WTC11 (cell line): ENCODE measurements at regions not wholly inside any gene's neighbourhood (a gene's known extent, or its start where the extent isn't known, plus 50 kb on each side); places are given as distances from the start of the nearest gene placed in this dataset.

ENCODE experiments used
- ATAC-seq: fragments of 200-7000 bp; cut with Tn5 transposase; 2 replicates; pipeline ENCODE4 v1.10.0; 2021; ENCODE audit warnings: mild to moderate bottlenecking, moderate library complexity
- CTCF ChIA-PET: fragments of 300-600 bp; sonication (Branson Sonifier 250); formaldehyde crosslinking; loops from one replicate; lab custom pipeline; 2021; ENCODE audit warnings: antibody characterized with exemption; lab: Charles Lee
- POLR2A ChIA-PET: fragments of 350-600 bp; sonication (Branson Sonifier 250); formaldehyde crosslinking; loops from one replicate; lab custom pipeline; 2021; ENCODE audit warnings: antibody characterized with exemption; lab: Charles Lee
- DNase-seq: peaks from one replicate; pipeline ENCODE4 v3.0.0; 2021; ENCODE audit warnings: low spot score
- H3K27ac Mint-ChIP-seq: 2 replicates; pipeline ENCODE4 v1.8.0; 2021; ENCODE audit warnings: mixed read lengths
- H3K27me3 Mint-ChIP-seq: 2 replicates; pipeline ENCODE4 v1.8.0; 2021; ENCODE audit warnings: low read depth, mild to moderate bottlenecking, moderate library complexity, mixed read lengths
- H3K36me3 Mint-ChIP-seq: 2 replicates; pipeline ENCODE4 v1.8.0; 2021; ENCODE audit warnings: mixed read lengths
- H3K4me1 Mint-ChIP-seq: 2 replicates; pipeline ENCODE4 v1.8.0; 2022; ENCODE audit warnings: mixed read lengths
- H3K4me3 Mint-ChIP-seq: 2 replicates; pipeline ENCODE4 v1.8.0; 2021; ENCODE audit warnings: mild to moderate bottlenecking, moderate library complexity, mixed read lengths
- H3K9me3 Mint-ChIP-seq: 2 replicates; pipeline ENCODE4 v1.8.0; 2021; ENCODE audit warnings: mixed read lengths
- ATF1 ChIP-seq: sonication (generic); formaldehyde crosslinking; IDR thresholded peaks from 2 replicates; pipeline ENCODE4 v1.8.1; 2023; ENCODE audit warnings: mild to moderate bottlenecking, moderate library complexity, missing genetic modification reagents
- E2F5 ChIP-seq: sonication (generic); formaldehyde crosslinking; IDR thresholded peaks from 2 replicates; pipeline ENCODE4 v1.8.1; 2022; ENCODE audit warnings: mild to moderate bottlenecking, moderate library complexity, missing genetic modification reagents
- EMX1 ChIP-seq: fragments of 250-450 bp; sonication (Bioruptor Pico); IDR thresholded peaks from 2 replicates; pipeline ENCODE4 v1.8.0; 2021; ENCODE audit warnings: mild to moderate bottlenecking
- ESRRA ChIP-seq: sonication (generic); formaldehyde crosslinking; IDR thresholded peaks from 2 replicates; pipeline ENCODE4 v1.8.1; 2022; ENCODE audit warnings: mild to moderate bottlenecking, missing genetic modification reagents, borderline replicate concordance
- FOXP1 ChIP-seq: sonication (generic); formaldehyde crosslinking; IDR thresholded peaks from 2 replicates; pipeline ENCODE4 v1.8.0; 2022; ENCODE audit warnings: missing genetic modification reagents, mild to moderate bottlenecking, moderate library complexity, borderline replicate concordance
- GABPB1 ChIP-seq: sonication (generic); formaldehyde crosslinking; IDR thresholded peaks from 2 replicates; pipeline ENCODE4 v1.8.1; 2023; ENCODE audit warnings: mild to moderate bottlenecking, missing genetic modification reagents
- JUN ChIP-seq: sonication (generic); formaldehyde crosslinking; IDR thresholded peaks from 2 replicates; pipeline ENCODE4 v1.8.0; 2023; ENCODE audit warnings: mild to moderate bottlenecking, missing genetic modification reagents
- KAT7 ChIP-seq: sonication (generic); formaldehyde crosslinking; IDR thresholded peaks from 2 replicates; pipeline ENCODE4 v1.8.1; 2023; ENCODE audit warnings: missing genetic modification reagents, mild to moderate bottlenecking, borderline replicate concordance
- PRRX2 ChIP-seq: fragments of 250-450 bp; sonication (Bioruptor Pico); IDR thresholded peaks from 2 replicates; pipeline ENCODE4 v1.8.0; 2021; ENCODE audit warnings: mild to moderate bottlenecking
- ZNF121 ChIP-seq: sonication (generic); formaldehyde crosslinking; IDR thresholded peaks from 2 replicates; pipeline ENCODE4 v1.8.0; 2023; ENCODE audit warnings: missing genetic modification reagents
- ZNF232 ChIP-seq: sonication (generic); formaldehyde crosslinking; IDR thresholded peaks from 2 replicates; pipeline ENCODE4 v1.8.0; 2022; ENCODE audit warnings: mild to moderate bottlenecking, missing genetic modification reagents
- ZNF396 ChIP-seq: fragments of 250-450 bp; sonication (Bioruptor Pico); IDR thresholded peaks from 2 replicates; pipeline ENCODE4 v1.8.0; 2021; ENCODE audit warnings: mild to moderate bottlenecking, moderate library complexity, borderline replicate concordance
- ZNF416 ChIP-seq: fragments of 250-450 bp; sonication (Bioruptor Pico); IDR thresholded peaks from 2 replicates; pipeline ENCODE4 v1.9.0; 2021; ENCODE audit warnings: mild to moderate bottlenecking, inconsistent platforms
- TF ChIP-seq, protein P1 (sequence below): fragments of 250-450 bp; sonication (Bioruptor Pico); IDR thresholded peaks from 2 replicates; pipeline ENCODE4 v1.9.0; 2021; ENCODE audit warnings: moderate library complexity, mild to moderate bottlenecking, inconsistent platforms, borderline replicate concordance
- TF ChIP-seq, protein P2 (sequence below): sonication (generic); formaldehyde crosslinking; IDR thresholded peaks from 2 replicates; pipeline ENCODE4 v1.8.1; 2022; ENCODE audit warnings: low read depth, missing genetic modification reagents, borderline replicate concordance
- TF ChIP-seq, protein P3 (sequence below): sonication (generic); formaldehyde crosslinking; IDR thresholded peaks from 2 replicates; pipeline ENCODE4 v1.8.0; 2023; ENCODE audit warnings: mild to moderate bottlenecking, missing genetic modification reagents
- TF ChIP-seq, protein P4 (sequence below): sonication (generic); formaldehyde crosslinking; IDR thresholded peaks from 2 replicates; pipeline ENCODE4 v1.8.1; 2023; ENCODE audit warnings: mild to moderate bottlenecking, missing genetic modification reagents, borderline replicate concordance

- TF ChIP-seq E2F5 (no peak), FOXP1 (CRISPR knock-in tag) (no peak), PRRX2 (CRISPR knock-in tag) (no peak)
- TF ChIP-seq, all 79 proteins: peak for 0
Observed at GRCh38 chr1:29511436-29511835, 275.1 kb downstream of the PTPRU start (continued).

GRCh38 chr1:29508458-29509107 is 272.3 kb downstream of the PTPRU start:
- ChIA-PET POLR2A (no interaction called here), CTCF (no interaction called here)
- no peak for ATAC-seq
- Mint-ChIP-seq H3K27me3 (no peaks in the 10 kb centered on the region; the same call in 1 of the 2 replicates), H3K36me3 (no peaks in the 10 kb centered on the region; the same call in 1 of the 2 replicates), H3K9me3 (0 out of 2 replicates have a peak, but pooled peaks cover 3% of the 10 kb centered on the region), H3K4me3 (no peak overlapping the region), H3K27ac (no peak overlapping the region; the same call in 1 of the 2 replicates), H3K4me1 (peaks cover 27% of the 10 kb centered on the region)
- no peak for DNase-seq
- TF ChIP-seq FOXP1 (CRISPR knock-in tag) (no peak), ZNF416 (no peak), ATF1 (CRISPR knock-in tag) (no peak), GABPB1 (no peak), KAT7 (CRISPR knock-in tag) (no peak), ZNF121 (CRISPR knock-in tag) (no peak), ZNF232 (CRISPR knock-in tag) (no peak), ESRRA (CRISPR knock-in tag) (no peak), JUN (no peak), EMX1 (CRISPR knock-in tag) (no peak), ZNF396 (CRISPR knock-in tag) (no peak)
- TF ChIP-seq, protein P1, sequence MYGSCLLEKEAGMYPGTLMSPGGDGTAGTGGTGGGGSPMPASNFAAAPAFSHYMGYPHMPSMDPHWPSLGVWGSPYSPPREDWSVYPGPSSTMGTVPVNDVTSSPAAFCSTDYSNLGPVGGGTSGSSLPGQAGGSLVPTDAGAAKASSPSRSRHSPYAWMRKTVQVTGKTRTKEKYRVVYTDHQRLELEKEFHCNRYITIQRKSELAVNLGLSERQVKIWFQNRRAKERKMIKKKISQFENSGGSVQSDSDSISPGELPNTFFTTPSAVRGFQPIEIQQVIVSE (CRISPR knock-in tag), result no peak
- TF ChIP-seq, protein P2, sequence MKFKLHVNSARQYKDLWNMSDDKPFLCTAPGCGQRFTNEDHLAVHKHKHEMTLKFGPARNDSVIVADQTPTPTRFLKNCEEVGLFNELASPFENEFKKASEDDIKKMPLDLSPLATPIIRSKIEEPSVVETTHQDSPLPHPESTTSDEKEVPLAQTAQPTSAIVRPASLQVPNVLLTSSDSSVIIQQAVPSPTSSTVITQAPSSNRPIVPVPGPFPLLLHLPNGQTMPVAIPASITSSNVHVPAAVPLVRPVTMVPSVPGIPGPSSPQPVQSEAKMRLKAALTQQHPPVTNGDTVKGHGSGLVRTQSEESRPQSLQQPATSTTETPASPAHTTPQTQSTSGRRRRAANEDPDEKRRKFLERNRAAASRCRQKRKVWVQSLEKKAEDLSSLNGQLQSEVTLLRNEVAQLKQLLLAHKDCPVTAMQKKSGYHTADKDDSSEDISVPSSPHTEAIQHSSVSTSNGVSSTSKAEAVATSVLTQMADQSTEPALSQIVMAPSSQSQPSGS (CRISPR knock-in tag), result no peak
- TF ChIP-seq, protein P3, sequence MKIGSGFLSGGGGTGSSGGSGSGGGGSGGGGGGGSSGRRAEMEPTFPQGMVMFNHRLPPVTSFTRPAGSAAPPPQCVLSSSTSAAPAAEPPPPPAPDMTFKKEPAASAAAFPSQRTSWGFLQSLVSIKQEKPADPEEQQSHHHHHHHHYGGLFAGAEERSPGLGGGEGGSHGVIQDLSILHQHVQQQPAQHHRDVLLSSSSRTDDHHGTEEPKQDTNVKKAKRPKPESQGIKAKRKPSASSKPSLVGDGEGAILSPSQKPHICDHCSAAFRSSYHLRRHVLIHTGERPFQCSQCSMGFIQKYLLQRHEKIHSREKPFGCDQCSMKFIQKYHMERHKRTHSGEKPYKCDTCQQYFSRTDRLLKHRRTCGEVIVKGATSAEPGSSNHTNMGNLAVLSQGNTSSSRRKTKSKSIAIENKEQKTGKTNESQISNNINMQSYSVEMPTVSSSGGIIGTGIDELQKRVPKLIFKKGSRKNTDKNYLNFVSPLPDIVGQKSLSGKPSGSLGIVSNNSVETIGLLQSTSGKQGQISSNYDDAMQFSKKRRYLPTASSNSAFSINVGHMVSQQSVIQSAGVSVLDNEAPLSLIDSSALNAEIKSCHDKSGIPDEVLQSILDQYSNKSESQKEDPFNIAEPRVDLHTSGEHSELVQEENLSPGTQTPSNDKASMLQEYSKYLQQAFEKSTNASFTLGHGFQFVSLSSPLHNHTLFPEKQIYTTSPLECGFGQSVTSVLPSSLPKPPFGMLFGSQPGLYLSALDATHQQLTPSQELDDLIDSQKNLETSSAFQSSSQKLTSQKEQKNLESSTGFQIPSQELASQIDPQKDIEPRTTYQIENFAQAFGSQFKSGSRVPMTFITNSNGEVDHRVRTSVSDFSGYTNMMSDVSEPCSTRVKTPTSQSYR (CRISPR knock-in tag), result no peak
- TF ChIP-seq, protein P4, sequence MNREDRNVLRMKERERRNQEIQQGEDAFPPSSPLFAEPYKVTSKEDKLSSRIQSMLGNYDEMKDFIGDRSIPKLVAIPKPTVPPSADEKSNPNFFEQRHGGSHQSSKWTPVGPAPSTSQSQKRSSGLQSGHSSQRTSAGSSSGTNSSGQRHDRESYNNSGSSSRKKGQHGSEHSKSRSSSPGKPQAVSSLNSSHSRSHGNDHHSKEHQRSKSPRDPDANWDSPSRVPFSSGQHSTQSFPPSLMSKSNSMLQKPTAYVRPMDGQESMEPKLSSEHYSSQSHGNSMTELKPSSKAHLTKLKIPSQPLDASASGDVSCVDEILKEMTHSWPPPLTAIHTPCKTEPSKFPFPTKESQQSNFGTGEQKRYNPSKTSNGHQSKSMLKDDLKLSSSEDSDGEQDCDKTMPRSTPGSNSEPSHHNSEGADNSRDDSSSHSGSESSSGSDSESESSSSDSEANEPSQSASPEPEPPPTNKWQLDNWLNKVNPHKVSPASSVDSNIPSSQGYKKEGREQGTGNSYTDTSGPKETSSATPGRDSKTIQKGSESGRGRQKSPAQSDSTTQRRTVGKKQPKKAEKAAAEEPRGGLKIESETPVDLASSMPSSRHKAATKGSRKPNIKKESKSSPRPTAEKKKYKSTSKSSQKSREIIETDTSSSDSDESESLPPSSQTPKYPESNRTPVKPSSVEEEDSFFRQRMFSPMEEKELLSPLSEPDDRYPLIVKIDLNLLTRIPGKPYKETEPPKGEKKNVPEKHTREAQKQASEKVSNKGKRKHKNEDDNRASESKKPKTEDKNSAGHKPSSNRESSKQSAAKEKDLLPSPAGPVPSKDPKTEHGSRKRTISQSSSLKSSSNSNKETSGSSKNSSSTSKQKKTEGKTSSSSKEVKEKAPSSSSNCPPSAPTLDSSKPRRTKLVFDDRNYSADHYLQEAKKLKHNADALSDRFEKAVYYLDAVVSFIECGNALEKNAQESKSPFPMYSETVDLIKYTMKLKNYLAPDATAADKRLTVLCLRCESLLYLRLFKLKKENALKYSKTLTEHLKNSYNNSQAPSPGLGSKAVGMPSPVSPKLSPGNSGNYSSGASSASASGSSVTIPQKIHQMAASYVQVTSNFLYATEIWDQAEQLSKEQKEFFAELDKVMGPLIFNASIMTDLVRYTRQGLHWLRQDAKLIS, result no peak
